ENCODE measurements at regions not wholly inside any gene's neighbourhood (a gene's known extent, or its start where the extent isn't known, plus 50 kb on each side); places are given as distances from the start of the nearest gene placed in this dataset.
"Not testable (repeated sequence)": the region's sequence is repeated elsewhere in the genome, so short reads cannot be mapped to it uniquely, and the experiment has no call there.

- 0 to 92% (median 74%) methylated on average over 2 to 5 of the region's 6 CpGs for WGBS, 10 experiments
- H3K27ac ChIP-seq: no peak overlapping the region
- in situ Hi-C loops (cut with MboI; ENCODE audit: low pct_unique_long_range_greater_than_20kb in 2 of 9, low sequenced_read_pairs in 9 of 9, unreplicated experiment in 9 of 9): no loop called here
- no peak overlapping the region for H3K4me3 ChIP-seq
- ATAC-seq (replicated peaks in 6 of 8): no peak
- no peaks in the 10 kb centered on the region for H3K4me1 ChIP-seq (replicated peaks in 1 of 2)
These were observed 300.7 kb upstream of the SATB1 start for GRCh38 chr3:18725668-18726407.

GRCh38 chr3:18724456-18724855 lies 299.3 kb upstream of the SATB1 start:
- ATAC-seq (replicated peaks in 6 of 8): no peak
- no peak overlapping the region for H3K27ac ChIP-seq
- WGBS, 10 experiments: 0 to 89% (median 58%) methylated on average over 1 to 2 of the region's 2 CpGs; no CpG with 5 or more reads in 2 of the 10 experiments
- in situ Hi-C loops (cut with MboI; ENCODE audit: low pct_unique_long_range_greater_than_20kb in 2 of 9, low sequenced_read_pairs in 9 of 9, unreplicated experiment in 9 of 9): no loop called here
- H3K4me3 ChIP-seq: no peak overlapping the region
- H3K4me1 ChIP-seq (replicated peaks in 1 of 2): no peaks in the 10 kb centered on the region

GRCh38 chr3:18723206-18723810 lies 298.2 kb upstream of the SATB1 start:
- in situ Hi-C loops (cut with MboI; ENCODE audit: low pct_unique_long_range_greater_than_20kb in 2 of 9, low sequenced_read_pairs in 9 of 9, unreplicated experiment in 9 of 9): no loop called here
- Histone ChIP-seq H3K4me1 (replicated peaks in 1 of 2) (no peaks in the 10 kb centered on the region), H3K4me3 (no peak overlapping the region), H3K27ac (no peak overlapping the region)
- no peak for ATAC-seq (replicated peaks in 6 of 8)
- WGBS, 10 experiments: 0 to 100% (median 51%) methylated on average over 1 of the region's 1 CpG; no CpG with 5 or more reads in 4 of the 10 experiments

- in situ Hi-C loops (cut with MboI; ENCODE audit: low pct_unique_long_range_greater_than_20kb in 2 of 9, low sequenced_read_pairs in 9 of 9, unreplicated experiment in 9 of 9): no loop called here
- Histone ChIP-seq H3K4me3 (no peak overlapping the region), H3K27ac (no peak overlapping the region), H3K4me1 (replicated peaks in 1 of 2) (no peaks in the 10 kb centered on the region)
- ATAC-seq (replicated peaks in 6 of 8): no peak
- 0 to 100% (median 40%) methylated on average over 1 to 5 of the region's 5 CpGs; no CpG with 5 or more reads in 1 of the 10 experiments for WGBS, 10 experiments
These were observed 295.4 kb upstream of the SATB1 start for GRCh38 chr3:18720543-18720942.

- 11 to 94% (median 75%) methylated on average over 1 to 2 of the region's 2 CpGs; no CpG with 5 or more reads in 1 of the 10 experiments for WGBS, 10 experiments
- in situ Hi-C loops (cut with MboI; ENCODE audit: low pct_unique_long_range_greater_than_20kb in 2 of 9, low sequenced_read_pairs in 9 of 9, unreplicated experiment in 9 of 9): no loop called here
- H3K27ac ChIP-seq: no peak overlapping the region
- no peak overlapping the region for H3K4me3 ChIP-seq
- ATAC-seq (replicated peaks in 6 of 8): no peak
- H3K4me1 ChIP-seq (replicated peaks in 1 of 2): no peaks in the 10 kb centered on the region
These were observed 292.5 kb upstream of the SATB1 start for GRCh38 chr3:18717598-18717997.

GRCh38 chr3:18716821-18717220 lies 291.7 kb upstream of the SATB1 start:
- WGBS, 10 experiments: 0 to 100% (median 93%) methylated on average over 1 to 3 of the region's 3 CpGs; no CpG with 5 or more reads in 1 of the 10 experiments
- no peak for ATAC-seq (replicated peaks in 6 of 8)
- no peaks in the 10 kb centered on the region for H3K4me1 ChIP-seq (replicated peaks in 1 of 2)
- in situ Hi-C loops (cut with MboI; ENCODE audit: low pct_unique_long_range_greater_than_20kb in 2 of 9, low sequenced_read_pairs in 9 of 9, unreplicated experiment in 9 of 9): no loop called here
- no peak overlapping the region for H3K27ac ChIP-seq
- no peak overlapping the region for H3K4me3 ChIP-seq

GRCh38 chr3:18716101-18716500 lies 291.0 kb upstream of the SATB1 start:
- Histone ChIP-seq H3K4me1 (replicated peaks in 1 of 2) (no peaks in the 10 kb centered on the region), H3K27ac (no peak overlapping the region), H3K4me3 (no peak overlapping the region)
- ATAC-seq (replicated peaks in 6 of 8): no peak
- in situ Hi-C loops (cut with MboI; ENCODE audit: low pct_unique_long_range_greater_than_20kb in 2 of 9, low sequenced_read_pairs in 9 of 9, unreplicated experiment in 9 of 9): no loop called here
- 6 to 100% (median 55%) methylated on average over 2 of the region's 2 CpGs; no CpG with 5 or more reads in 2 of the 10 experiments for WGBS, 10 experiments

GRCh38 chr3:18715208-18715607 lies 290.1 kb upstream of the SATB1 start:
- ATAC-seq (replicated peaks in 6 of 8): no peak

GRCh38 chr3:18713577-18713951 lies 288.4 kb upstream of the SATB1 start:
- 6 to 100% (median 79%) methylated on average over 2 of the region's 2 CpGs; no CpG with 5 or more reads in 2 of the 10 experiments for WGBS, 10 experiments
- no peak for ATAC-seq (replicated peaks in 6 of 8)
- Histone ChIP-seq H3K4me1 (replicated peaks in 1 of 2) (no peaks in the 10 kb centered on the region), H3K4me3 (no peak overlapping the region), H3K27ac (no peak overlapping the region)
- in situ Hi-C loops (cut with MboI; ENCODE audit: low pct_unique_long_range_greater_than_20kb in 2 of 9, low sequenced_read_pairs in 9 of 9, unreplicated experiment in 9 of 9): no loop called here

More at GRCh38 chr3:18715208-18715607, 290.1 kb upstream of the SATB1 start:
- H3K4me1 ChIP-seq (replicated peaks in 1 of 2): no peaks in the 10 kb centered on the region
- no peak overlapping the region for H3K27ac ChIP-seq
- H3K4me3 ChIP-seq: no peak overlapping the region
- in situ Hi-C loops (cut with MboI; ENCODE audit: low pct_unique_long_range_greater_than_20kb in 2 of 9, low sequenced_read_pairs in 9 of 9, unreplicated experiment in 9 of 9): no loop called here

- Histone ChIP-seq H3K4me1 (replicated peaks in 1 of 2) (no peaks in the 10 kb centered on the region), H3K4me3 (no peak overlapping the region), H3K27ac (no peak overlapping the region)
- in situ Hi-C loops (cut with MboI; ENCODE audit: low pct_unique_long_range_greater_than_20kb in 2 of 9, low sequenced_read_pairs in 9 of 9, unreplicated experiment in 9 of 9): no loop called here
- ATAC-seq (replicated peaks in 6 of 8): no peak
- 27 to 81% (median 66%) methylated on average over 3 to 5 of the region's 6 CpGs; no CpG with 5 or more reads in 2 of the 10 experiments for WGBS, 10 experiments
These were observed 287.8 kb upstream of the SATB1 start for GRCh38 chr3:18712713-18713576.

- Histone ChIP-seq H3K4me3 (no peak overlapping the region), H3K27ac (no peak overlapping the region), H3K4me1 (replicated peaks in 1 of 2) (no peaks in the 10 kb centered on the region)
- no peak for ATAC-seq (replicated peaks in 6 of 8)
- in situ Hi-C loops (cut with MboI; ENCODE audit: low pct_unique_long_range_greater_than_20kb in 2 of 9, low sequenced_read_pairs in 9 of 9, unreplicated experiment in 9 of 9): no loop called here
These were observed 279.2 kb upstream of the SATB1 start for GRCh38 chr3:18704326-18704725.

- in situ Hi-C loops (cut with MboI; ENCODE audit: low pct_unique_long_range_greater_than_20kb in 2 of 9, low sequenced_read_pairs in 9 of 9, unreplicated experiment in 9 of 9): no loop called here
- Histone ChIP-seq H3K4me1 (replicated peaks in 1 of 2) (no peaks in the 10 kb centered on the region), H3K27ac (no peak overlapping the region), H3K4me3 (no peak overlapping the region)
- no peak for ATAC-seq (replicated peaks in 6 of 8)
These were observed 278.7 kb upstream of the SATB1 start for GRCh38 chr3:18703798-18704197.

- H3K27ac ChIP-seq; ATAC-seq (replicated peaks in 6 of 8): not testable (repeated sequence)
- WGBS, 10 experiments: 40 to 93% (median 82%) methylated on average over 1 to 17 of the region's 33 CpGs; no CpG with 5 or more reads in 4 of the 10 experiments
These were observed 268.6 kb upstream of the SATB1 start for GRCh38 chr3:18693588-18694329.

More at GRCh38 chr3:18693588-18694329, 268.6 kb upstream of the SATB1 start:
- in situ Hi-C loops (cut with MboI; ENCODE audit: low pct_unique_long_range_greater_than_20kb in 2 of 9, low sequenced_read_pairs in 9 of 9, unreplicated experiment in 9 of 9); H3K4me3 ChIP-seq; H3K4me1 ChIP-seq (replicated peaks in 1 of 2): not testable (repeated sequence)

Data from motor neuron (in vitro differentiated cells).